Stimulated activated CD8-positive, alpha-beta memory T cell treated with anti-CD3 and anti-CD28 coated beads, Interleukin-12 subunit alpha, Interleukin-12 subunit beta, amount 100 ng/mL, for 24 hours (primary cell): ENCODE measurements at regions not wholly inside any gene's neighbourhood (a gene's known extent, or its start where the extent isn't known, plus 50 kb on each side); places are given as distances from the start of the nearest gene placed in this dataset.
"Not testable (repeated sequence)": the region's sequence is repeated elsewhere in the genome, so short reads cannot be mapped to it uniquely, and the experiment has no call there.

Experiments
- DNase-seq: peaks from one replicate; pipeline ENCODE4 v3.0.0-alpha.2; 2020; ENCODE audit errors: extremely low read depth

- DNase-seq = no peak
Measured at GRCh38 chr6:104509355-104509754, 350.4 kb downstream of the HACE1 start.

GRCh38 chr6:104506429-104506828, 353.3 kb downstream of the HACE1 start:
- DNase-seq = no peak

- DNase-seq = no peak
Measured at GRCh38 chr6:104505838-104506237, 353.9 kb downstream of the HACE1 start.

GRCh38 chr6:104500265-104500664, 359.5 kb downstream of the HACE1 start:
- DNase-seq = no peak

- DNase-seq = no peak
Measured at GRCh38 chr6:104486035-104486434, 373.7 kb downstream of the HACE1 start.

GRCh38 chr6:104484626-104485025, 375.1 kb downstream of the HACE1 start:
- DNase-seq = no peak

GRCh38 chr6:104484191-104484590, 375.5 kb downstream of the HACE1 start:
- DNase-seq = no peak

GRCh38 chr6:104483225-104483834, 376.4 kb downstream of the HACE1 start:
- no peak for DNase-seq

- DNase-seq = no peak
Measured at GRCh38 chr6:104477569-104477968, 382.1 kb downstream of the HACE1 start.

- no peak for DNase-seq
Measured at GRCh38 chr6:104473021-104473429, 386.7 kb downstream of the HACE1 start.

- DNase-seq = no peak
Measured at GRCh38 chr6:104472021-104472901, 387.5 kb downstream of the HACE1 start.

- DNase-seq = no peak
Measured at GRCh38 chr6:104466306-104466705, 393.4 kb downstream of the HACE1 start.

- no peak for DNase-seq
Measured at GRCh38 chr6:104462811-104463599, 396.7 kb downstream of the HACE1 start.

GRCh38 chr6:104460738-104461483, 398.8 kb downstream of the HACE1 start:
- no peak for DNase-seq

GRCh38 chr6:104459543-104459942, 400.2 kb downstream of the HACE1 start:
- DNase-seq = no peak

GRCh38 chr6:104449918-104450317, 409.8 kb downstream of the HACE1 start:
- no peak for DNase-seq

GRCh38 chr6:104446101-104447080, 413.3 kb downstream of the HACE1 start:
- DNase-seq = not testable (repeated sequence)

- no peak for DNase-seq
Measured at GRCh38 chr6:104434519-104434918, 425.2 kb downstream of the HACE1 start.

- no peak for DNase-seq
Measured at GRCh38 chr6:104431096-104431495, 428.6 kb downstream of the HACE1 start.

GRCh38 chr6:104428184-104428583, 431.5 kb downstream of the HACE1 start:
- no peak for DNase-seq

GRCh38 chr6:104423691-104424090, 436.0 kb downstream of the HACE1 start:
- DNase-seq = no peak
